ENCODE measurements at regions not wholly inside any gene's neighbourhood (a gene's known extent, or its start where the extent isn't known, plus 50 kb on each side); places are given as distances from the start of the nearest gene placed in this dataset.

DNA sequence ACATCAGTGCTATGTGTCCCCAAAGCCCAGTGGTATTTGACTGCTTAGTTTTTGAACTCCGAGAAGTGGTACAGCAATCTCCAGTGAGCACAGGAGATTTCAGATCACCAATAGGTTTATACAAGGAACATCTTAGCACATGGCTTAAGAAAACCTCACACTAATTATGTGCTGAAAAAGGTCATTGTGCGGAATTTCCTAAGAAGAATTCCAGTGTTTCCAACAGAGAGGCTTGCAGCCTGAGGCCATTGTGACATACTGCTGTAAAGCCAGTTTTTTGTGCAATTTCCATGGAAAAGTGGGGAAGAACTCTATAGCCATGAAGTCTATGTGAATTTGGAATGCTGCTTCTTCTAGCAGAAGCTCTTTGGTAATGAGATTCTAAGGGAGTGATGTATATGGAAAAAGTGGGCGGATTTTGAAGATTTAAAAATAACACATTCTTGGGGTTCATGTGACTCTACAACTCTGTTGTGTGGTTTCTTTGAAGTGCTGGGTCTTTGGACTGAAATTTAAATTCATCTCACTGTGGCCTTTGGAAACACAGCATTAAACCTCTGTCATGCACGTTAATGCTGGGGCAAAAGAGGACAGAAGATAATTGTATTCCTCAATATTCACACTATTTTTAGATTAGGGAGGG, 110.5 kb upstream of the CD180 start:
- TF ChIP-seq POLR2AphosphoS5 (IDR thresholded peaks at IDR 0.05; ENCODE audit: insufficient read depth, low read depth, low read length) = no peak
- TF ChIP-seq POLR2A (IDR thresholded peaks at IDR 0.05; ENCODE audit: low read depth, low read length) = no peak
- no peak for TF ChIP-seq EZH2 (IDR thresholded peaks at IDR 0.05; ENCODE audit: borderline replicate concordance, low read depth, low read length, severe bottlenecking)

Measured in endothelial cell of umbilical vein (primary cell).